Glutamatergic neuron (in vitro differentiated cells): ENCODE measurements at regions not wholly inside any gene's neighbourhood (a gene's known extent, or its start where the extent isn't known, plus 50 kb on each side); places are given as distances from the start of the nearest gene placed in this dataset.
"Not testable (repeated sequence)": the region's sequence is repeated elsewhere in the genome, so short reads cannot be mapped to it uniquely, and the experiment has no call there.

Experiments
- DNase-seq: peaks from one replicate; pipeline ENCODE4 v3.0.0; 2022
- H3K27ac Mint-ChIP-seq: one replicate; pipeline ENCODE4 v1.8.0; 2020; ENCODE audit warnings: mild to moderate bottlenecking, mixed read lengths, inconsistent platforms; ENCODE audit not compliant: unreplicated experiment
- H3K27me3 Mint-ChIP-seq: one replicate; pipeline ENCODE4 v1.8.0; 2020; ENCODE audit warnings: mild to moderate bottlenecking, moderate library complexity, mixed read lengths, inconsistent platforms; ENCODE audit not compliant: unreplicated experiment
- H3K36me3 Mint-ChIP-seq: one replicate; pipeline ENCODE4 v1.8.0; 2020; ENCODE audit warnings: mild to moderate bottlenecking, mixed read lengths, inconsistent platforms; ENCODE audit not compliant: unreplicated experiment
- H3K4me1 Mint-ChIP-seq: one replicate; pipeline ENCODE4 v1.8.0; 2020; ENCODE audit warnings: mild to moderate bottlenecking, low read depth, mixed read lengths, inconsistent platforms; ENCODE audit not compliant: unreplicated experiment
- H3K4me3 Mint-ChIP-seq: one replicate; pipeline ENCODE4 v1.8.0; 2020; ENCODE audit warnings: mild to moderate bottlenecking, mixed read lengths, inconsistent platforms; ENCODE audit not compliant: unreplicated experiment
- H3K9me3 Mint-ChIP-seq: one replicate; pipeline ENCODE4 v1.8.0; 2020; ENCODE audit warnings: mild to moderate bottlenecking, moderate library complexity, mixed read lengths, inconsistent platforms; ENCODE audit not compliant: unreplicated experiment
- CTCF ChIP-seq: fragments of 200-600 bp; sonication (generic); IDR thresholded peaks from one replicate; pipeline ENCODE4 v1.5.0; 2021; ENCODE audit not compliant: partially characterized antibody, unreplicated experiment

- DNase-seq: no peak
- H3K9me3 Mint-ChIP-seq: peaks cover 10% of the 10 kb centered on the region
- H3K4me3 Mint-ChIP-seq: no peak overlapping the region
- peak overlapping the region; percentile 1 for H3K27ac Mint-ChIP-seq
- H3K4me1 Mint-ChIP-seq: peaks cover 33% of the 10 kb centered on the region
- H3K27me3 Mint-ChIP-seq: peaks cover 1% of the 10 kb centered on the region
- peaks cover 15% of the 10 kb centered on the region for H3K36me3 Mint-ChIP-seq
- no peak for TF ChIP-seq CTCF
Observed at GRCh38 chr5:67897431-67897830, 318.1 kb upstream of the PIK3R1 start.

DNA sequence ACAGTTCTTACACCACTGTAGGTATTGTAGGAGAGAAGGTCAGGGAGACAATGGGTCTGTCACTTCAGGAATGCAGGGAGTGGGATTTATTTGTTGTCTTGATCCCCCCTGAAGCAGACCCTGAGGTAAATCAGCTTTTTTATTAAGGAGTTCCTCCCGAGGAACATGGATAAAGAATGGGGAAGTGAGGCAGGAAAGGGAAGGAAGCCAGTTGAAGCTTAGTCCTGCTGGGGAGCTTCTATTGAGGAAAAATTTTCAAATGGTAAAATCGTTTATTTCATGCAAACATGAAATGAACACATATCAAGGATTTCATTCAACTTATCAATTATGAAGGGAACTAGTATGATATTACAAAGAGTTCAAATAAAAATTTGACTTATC lies 318.6 kb upstream of the PIK3R1 start:
- Mint-ChIP-seq H3K27ac (no peak overlapping the region), H3K9me3 (peaks cover 12% of the 10 kb centered on the region), H3K4me3 (no peak overlapping the region), H3K27me3 (peaks cover 1% of the 10 kb centered on the region), H3K4me1 (peaks cover 28% of the 10 kb centered on the region), H3K36me3 (peaks cover 15% of the 10 kb centered on the region)
- DNase-seq: no peak
- TF ChIP-seq CTCF: no peak

GRCh38 chr5:67896311-67896929 lies 319.1 kb upstream of the PIK3R1 start:
- no peak overlapping the region for H3K27ac Mint-ChIP-seq
- no peak for DNase-seq
- H3K27me3 Mint-ChIP-seq: peaks cover 1% of the 10 kb centered on the region
- peaks cover 28% of the 10 kb centered on the region for H3K4me1 Mint-ChIP-seq
- H3K4me3 Mint-ChIP-seq: no peak overlapping the region
- no peak for TF ChIP-seq CTCF
- H3K36me3 Mint-ChIP-seq: peaks cover 18% of the 10 kb centered on the region
- peaks cover 15% of the 10 kb centered on the region for H3K9me3 Mint-ChIP-seq

DNA sequence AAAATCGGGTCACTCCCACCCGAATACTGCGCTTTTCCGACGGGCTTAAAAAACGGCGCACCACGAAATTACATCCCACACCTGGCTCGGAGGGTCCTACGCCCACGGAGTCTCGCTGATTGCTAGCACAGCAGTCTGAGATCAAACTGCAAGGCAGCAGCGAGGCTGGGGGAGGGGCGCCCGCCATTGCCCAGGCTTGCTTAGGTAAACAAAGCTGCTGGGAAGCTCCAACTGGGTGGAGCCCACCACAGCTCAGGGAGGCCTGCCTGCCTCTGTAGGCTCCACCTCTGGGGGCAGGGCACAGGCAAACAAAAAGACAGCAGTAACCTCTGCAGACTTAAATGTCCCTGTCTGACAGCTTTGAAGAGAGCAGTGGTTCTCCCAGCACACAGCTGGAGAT lies 325.7 kb upstream of the PIK3R1 start:
- peaks cover 27% of the 10 kb centered on the region for H3K4me1 Mint-ChIP-seq
- not testable (repeated sequence) for H3K9me3 Mint-ChIP-seq, DNase-seq, H3K27me3 Mint-ChIP-seq, H3K36me3 Mint-ChIP-seq, H3K27ac Mint-ChIP-seq, H3K4me3 Mint-ChIP-seq

GRCh38 chr5:67887748-67888161 lies 327.8 kb upstream of the PIK3R1 start:
- no peak overlapping the region for H3K4me3 Mint-ChIP-seq
- H3K9me3 Mint-ChIP-seq: peaks cover 6% of the 10 kb centered on the region
- H3K36me3 Mint-ChIP-seq: peaks cover 3% of the 10 kb centered on the region
- peak overlapping the region; percentile 81 for H3K27ac Mint-ChIP-seq
- H3K4me1 Mint-ChIP-seq: peaks cover 27% of the 10 kb centered on the region
- H3K27me3 Mint-ChIP-seq: peaks cover 4% of the 10 kb centered on the region
- no peak for TF ChIP-seq CTCF
- no peak for DNase-seq

GRCh38 chr5:67886761-67887160 lies 328.8 kb upstream of the PIK3R1 start:
- no peak for TF ChIP-seq CTCF
- peak overlapping the region; percentile 65 for H3K4me3 Mint-ChIP-seq
- peaks cover 4% of the 10 kb centered on the region for H3K27me3 Mint-ChIP-seq
- peak; percentile 59 for DNase-seq
- H3K27ac Mint-ChIP-seq: peak overlapping the region; percentile 91
- peaks cover 27% of the 10 kb centered on the region for H3K4me1 Mint-ChIP-seq
- H3K36me3 Mint-ChIP-seq: peaks cover 6% of the 10 kb centered on the region
- H3K9me3 Mint-ChIP-seq: peaks cover 4% of the 10 kb centered on the region
